Pancreas (tissue), 10 donors: ENCODE measurements at regions not wholly inside any gene's neighbourhood (a gene's known extent, or its start where the extent isn't known, plus 50 kb on each side); places are given as distances from the start of the nearest gene placed in this dataset.

Experiments
- ATAC-seq, 4 donors: fragments of 200-7000 bp; cut with Tn5 transposase; one replicate each; pipeline versions ENCODE4 v1.8.0 to v1.9.1; 2020; ENCODE audit warnings: mild to moderate bottlenecking in 4 of 4, moderate library complexity in 4 of 4
- DNase-seq, 6 donors: peaks; one replicate each; pipeline ENCODE4 v3.0.0-alpha.2; 2020
- FAIRE-seq: peaks from 2 replicates; lab custom pipeline; 2012; peaks lifted over from hg19 to GRCh38; lab: Jason Lieb, UNC
- H3K27ac ChIP-seq, 4 donors: fragments of 200-600 bp; sonication (generic); 1 replicate in 3 of 4; 2 replicates in 1 of 4; pipeline versions ENCODE4 v1.5.0 to v1.8.0; 2020
- H3K27me3 ChIP-seq, 4 donors: fragments of 200-600 bp; one replicate each; pipeline ENCODE4 v1.8.0; 2021
- H3K36me3 ChIP-seq, 3 donors: fragments of 200-600 bp; sonication (generic) in 1 of 3; one replicate each; pipeline versions ENCODE4 v1.5.0 to v1.8.0; 2020 to 2021
- H3K4me1 ChIP-seq, 3 donors: fragments of 200-600 bp; one replicate each; pipeline ENCODE4 v1.8.0; 2021
- H3K4me3 ChIP-seq, 4 donors: fragments of 200-600 bp; sonication (generic) in 2 of 4; one replicate each; pipeline versions ENCODE4 v1.5.0 to v1.8.0; 2020 to 2021
- H3K9me3 ChIP-seq, 4 donors: fragments of 200-600 bp; one replicate each; pipeline ENCODE4 v1.8.0; 2021
- WGBS, 2 donors: extraction: QIAGEN DNeasy Blood & Tissue Kit; methylation state at CpG; one replicate each; pipeline ENCODE4 v1.1.7; 2013; 5-methylcytosine and 5-hydroxymethylcytosine counted together
- intact Hi-C, 3 donors: fragments of 100-400 bp; cut with DNase I; formaldehyde crosslinking; loops; one replicate each; pipeline versions ENCODE4 v1.11.1 to v1.14.2; 2022
- TF ChIP-seq, protein P1 (sequence below), 4 donors: fragments of 200-600 bp; sonication (generic) in 3 of 4; IDR thresholded peaks; one replicate each; pipeline versions ENCODE4 v1.5.0 to v1.8.0; 2021; ENCODE audit warnings: antibody characterized with exemption in 4 of 4
- donor health status: healthy with polysubstance abuse.
- donor health status: DM: no; HTN: no; CAD: no; lungs with moderate emphysema.
- donor health status: DM: no; HTN: no; CAD: no.
- donor health status: control.
- donor health status: control.
- donor health status: Bipolar disorder and iron deficiency.
- donor health status: DM: yes; HTN: yes; CAD: no.
- donor health status: DM: no; HTN: no; CAD: no.
- donor health status: DM: no; HTN: no; CAD: no.
- donor health status: DM: yes; HTN: yes; CAD: no.

DNA sequence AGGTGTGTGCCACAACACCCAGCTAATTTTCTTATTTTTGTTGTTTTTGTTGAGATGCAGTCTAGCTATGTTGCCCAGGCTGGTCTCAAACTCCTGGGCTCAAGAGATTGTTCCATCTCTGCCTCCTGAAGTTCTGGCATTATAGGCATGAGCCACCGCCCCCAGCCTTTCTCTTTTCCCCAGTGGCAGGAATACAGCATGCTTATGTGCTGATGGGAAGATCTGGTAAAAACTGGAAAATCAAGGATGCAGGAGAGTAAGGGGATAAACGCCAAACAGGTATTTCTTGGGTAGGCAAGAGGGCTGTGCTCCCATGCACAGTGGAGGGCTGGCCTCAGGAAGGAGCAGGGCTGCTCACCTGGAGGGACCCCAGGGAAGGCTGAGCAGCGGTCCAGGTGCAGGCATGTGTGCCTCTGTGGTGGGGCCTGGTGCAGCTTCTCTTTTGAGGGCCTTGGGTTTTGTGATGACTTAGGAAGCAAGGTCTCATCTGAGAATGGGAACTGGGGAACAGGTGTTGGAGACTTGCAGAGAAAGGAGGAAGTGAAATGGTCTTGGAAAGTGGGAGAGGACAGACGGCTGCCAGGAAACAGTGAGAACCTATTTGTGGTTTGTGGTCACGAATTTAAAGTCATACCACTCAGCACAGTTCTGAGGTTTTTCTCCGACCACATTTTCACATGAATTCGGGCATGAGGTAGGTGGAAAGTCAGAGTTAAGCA is 106.5 kb downstream of the TEX26 start:
- TF ChIP-seq, protein P1, sequence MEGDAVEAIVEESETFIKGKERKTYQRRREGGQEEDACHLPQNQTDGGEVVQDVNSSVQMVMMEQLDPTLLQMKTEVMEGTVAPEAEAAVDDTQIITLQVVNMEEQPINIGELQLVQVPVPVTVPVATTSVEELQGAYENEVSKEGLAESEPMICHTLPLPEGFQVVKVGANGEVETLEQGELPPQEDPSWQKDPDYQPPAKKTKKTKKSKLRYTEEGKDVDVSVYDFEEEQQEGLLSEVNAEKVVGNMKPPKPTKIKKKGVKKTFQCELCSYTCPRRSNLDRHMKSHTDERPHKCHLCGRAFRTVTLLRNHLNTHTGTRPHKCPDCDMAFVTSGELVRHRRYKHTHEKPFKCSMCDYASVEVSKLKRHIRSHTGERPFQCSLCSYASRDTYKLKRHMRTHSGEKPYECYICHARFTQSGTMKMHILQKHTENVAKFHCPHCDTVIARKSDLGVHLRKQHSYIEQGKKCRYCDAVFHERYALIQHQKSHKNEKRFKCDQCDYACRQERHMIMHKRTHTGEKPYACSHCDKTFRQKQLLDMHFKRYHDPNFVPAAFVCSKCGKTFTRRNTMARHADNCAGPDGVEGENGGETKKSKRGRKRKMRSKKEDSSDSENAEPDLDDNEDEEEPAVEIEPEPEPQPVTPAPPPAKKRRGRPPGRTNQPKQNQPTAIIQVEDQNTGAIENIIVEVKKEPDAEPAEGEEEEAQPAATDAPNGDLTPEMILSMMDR (IDR thresholded peaks at IDR 0.05) = no peak
- DNase-seq (no peak), FAIRE-seq (no peak), ATAC-seq (no peak)
- Histone ChIP-seq H3K9me3 (no peaks in the 10 kb centered on the region), H3K27ac (no peak overlapping the region), H3K4me1 (no peaks in the 10 kb centered on the region), H3K4me3 (no peak overlapping the region), H3K36me3 (no peaks in the 10 kb centered on the region), H3K27me3 (no peaks in the 10 kb centered on the region)
- intact Hi-C loops = no loop called here
- WGBS, 2 donors = 66 to 69% methylated on average over 7 of the region's 7 CpGs

DNA sequence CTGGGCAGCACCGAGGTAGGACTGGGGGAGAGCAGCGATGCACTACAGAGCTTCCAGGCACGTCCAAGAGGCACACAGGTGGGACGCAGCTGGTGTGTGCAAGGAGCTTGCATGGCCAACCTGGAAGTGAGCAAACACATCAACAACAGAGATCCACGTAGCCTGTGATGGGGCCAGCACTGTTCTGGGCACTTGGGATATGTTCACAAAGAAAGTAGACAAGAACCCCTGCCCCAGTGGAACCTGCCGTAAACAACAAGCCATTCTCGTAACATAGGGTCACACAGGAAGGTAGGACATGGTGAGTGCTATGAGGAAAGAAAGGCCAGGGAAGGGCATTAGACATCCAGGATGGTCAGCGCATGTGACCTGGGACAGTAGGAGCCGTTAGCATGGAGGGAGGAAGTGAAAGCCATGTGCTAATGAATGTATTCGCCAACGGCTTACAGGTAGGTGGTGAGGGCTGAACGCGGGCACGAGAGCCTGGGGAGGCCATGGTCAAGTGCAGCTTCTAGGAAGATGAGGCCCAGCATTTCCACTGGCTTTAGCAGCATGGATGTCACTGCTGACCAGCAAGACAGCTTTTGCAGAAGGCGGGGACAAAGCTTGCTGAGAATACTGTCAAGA is 105.5 kb downstream of the TEX26 start:
- intact Hi-C loops = no loop called here
- no peak for FAIRE-seq
- Histone ChIP-seq H3K36me3 (no peaks in the 10 kb centered on the region), H3K27me3 (no peaks in the 10 kb centered on the region), H3K4me1 (no peaks in the 10 kb centered on the region), H3K27ac (no peak overlapping the region), H3K9me3 (no peaks in the 10 kb centered on the region), H3K4me3 (no peak overlapping the region)
- 78 to 85% methylated on average over 15 of the region's 15 CpGs for whole genome bisulfite sequencing, 2 donors
- TF ChIP-seq, protein P1 (IDR thresholded peaks at IDR 0.05) = no peak
- DNase-seq = no peak
- ATAC-seq = no peak

DNA sequence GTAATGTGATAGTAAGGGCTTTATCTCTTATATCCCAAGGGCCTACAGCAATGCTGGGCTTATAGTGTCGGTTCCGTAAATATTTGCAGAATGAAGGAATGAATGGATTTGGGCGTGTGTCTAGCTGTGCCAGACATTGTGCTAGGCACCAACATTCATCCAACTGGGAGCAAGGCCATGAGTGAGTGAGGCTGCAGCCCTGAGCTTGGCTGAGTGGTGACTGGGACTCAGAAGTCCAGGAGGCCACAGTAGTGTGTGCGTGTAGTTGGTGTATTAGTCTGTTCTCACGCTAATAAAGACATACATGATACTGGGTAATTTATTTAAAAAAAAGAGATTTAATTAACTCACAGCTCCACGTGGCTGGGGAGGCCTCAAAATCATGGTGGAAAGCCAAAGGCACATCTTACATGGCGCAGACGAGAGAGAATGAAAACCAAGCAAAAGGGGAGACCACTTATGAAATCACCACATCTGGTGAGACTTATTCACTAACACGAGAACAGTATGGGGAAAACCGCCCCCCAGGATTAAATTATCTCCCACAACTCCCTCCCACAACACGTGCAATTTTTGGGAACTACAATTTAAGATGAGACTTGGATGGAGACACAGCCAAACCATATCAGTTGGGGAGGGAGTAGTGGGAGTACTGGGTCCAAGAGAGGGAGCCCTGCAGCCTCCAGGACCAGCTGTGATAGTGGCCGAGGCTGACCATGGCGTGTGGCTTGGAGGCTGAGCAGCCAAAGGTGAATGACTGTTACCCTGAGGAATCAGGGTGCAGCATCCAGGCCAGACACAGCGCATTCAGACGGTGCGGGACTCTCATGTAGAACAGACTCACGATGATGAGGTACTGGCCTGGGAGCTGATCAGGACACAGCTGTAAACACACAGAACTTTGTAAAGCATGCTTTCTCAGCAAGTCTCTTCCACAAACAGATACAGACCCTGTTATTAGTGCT is 104.6 kb downstream of the TEX26 start:
- DNase-seq (no peak), ATAC-seq (peak in 1 of 4 donors; percentile 43), FAIRE-seq (no peak)
- TF ChIP-seq, protein P1 (IDR thresholded peaks at IDR 0.05) = no peak
- no peak overlapping the region for H3K27ac ChIP-seq
- intact Hi-C loops = no loop called here
- H3K9me3 ChIP-seq = no peaks in the 10 kb centered on the region
- H3K27me3 ChIP-seq = no peaks in the 10 kb centered on the region
- no peaks in the 10 kb centered on the region for H3K36me3 ChIP-seq
- WGBS, 2 donors = 68 to 78% methylated on average over 17 of the region's 17 CpGs
- no peak overlapping the region for H3K4me3 ChIP-seq
- no peaks in the 10 kb centered on the region for H3K4me1 ChIP-seq

DNA sequence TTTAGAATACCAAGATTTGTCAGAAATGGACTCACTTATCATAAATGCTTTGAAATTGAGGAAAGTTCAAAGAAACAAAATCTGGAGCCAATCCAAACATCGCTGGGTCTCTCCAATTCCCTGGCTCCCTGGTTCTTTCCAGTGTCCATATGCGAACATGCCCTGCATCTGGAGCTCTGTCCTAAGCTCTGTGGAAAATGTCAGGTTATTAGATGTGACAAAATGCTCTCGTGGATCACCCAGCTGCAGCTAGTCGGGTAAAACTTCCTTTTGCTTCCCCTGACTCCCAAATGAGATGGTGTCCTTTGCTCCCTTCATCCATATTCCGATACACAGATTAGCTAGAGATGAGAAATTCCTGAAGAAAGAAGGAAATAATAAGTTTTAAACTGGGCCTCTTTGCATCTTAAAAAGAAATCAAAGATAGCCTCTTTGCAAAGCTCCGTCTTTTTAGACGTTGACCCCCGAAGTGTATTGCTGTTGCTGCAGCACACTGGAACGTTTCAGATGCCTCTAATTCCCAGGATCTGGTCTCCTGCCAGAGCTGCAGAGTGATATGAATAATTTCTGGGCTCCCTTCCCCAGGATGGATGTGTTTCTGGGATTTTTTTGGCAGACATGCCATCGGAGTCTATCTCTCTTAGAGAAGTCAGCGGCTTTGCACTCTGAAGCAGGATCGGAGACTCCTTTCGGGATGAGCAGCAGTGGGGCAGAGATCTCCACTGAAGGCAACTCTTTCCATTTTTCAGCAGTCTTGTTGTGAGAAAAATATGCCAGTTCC is 102.9 kb downstream of the TEX26 start:
- ATAC-seq = no peak

More for the DNA sequence above, 102.9 kb downstream of the TEX26 start:
- H3K9me3 ChIP-seq = no peaks in the 10 kb centered on the region
- H3K4me1 ChIP-seq = no peaks in the 10 kb centered on the region
- H3K27me3 ChIP-seq = no peaks in the 10 kb centered on the region
- H3K27ac ChIP-seq = no peak overlapping the region
- WGBS, 2 donors = 66 to 67% methylated on average over 13 of the region's 13 CpGs
- FAIRE-seq (no peak), DNase-seq (no peak)
- no peak overlapping the region for H3K4me3 ChIP-seq
- TF ChIP-seq, protein P1 (IDR thresholded peaks at IDR 0.05) = no peak
- intact Hi-C loops = no loop called here
- no peaks in the 10 kb centered on the region for H3K36me3 ChIP-seq
